SK-N-MC (cell line): ENCODE measurements at regions not wholly inside any gene's neighbourhood (a gene's known extent, or its start where the extent isn't known, plus 50 kb on each side); places are given as distances from the start of the nearest gene placed in this dataset.

Source experiments
- EZH2 ChIP-seq: fragments of 200-600 bp; sonication (generic); IDR thresholded peaks from one replicate; pipeline ENCODE4 v1.6.1; 2017; ENCODE audit warnings: antibody characterized with exemption
- POLR2AphosphoS5 ChIP-seq: IDR thresholded peaks from 2 replicates; pipeline ENCODE4 v1.6.1; 2012; ENCODE audit warnings: mild to moderate bottlenecking, low read depth, low read length, borderline replicate concordance

DNA sequence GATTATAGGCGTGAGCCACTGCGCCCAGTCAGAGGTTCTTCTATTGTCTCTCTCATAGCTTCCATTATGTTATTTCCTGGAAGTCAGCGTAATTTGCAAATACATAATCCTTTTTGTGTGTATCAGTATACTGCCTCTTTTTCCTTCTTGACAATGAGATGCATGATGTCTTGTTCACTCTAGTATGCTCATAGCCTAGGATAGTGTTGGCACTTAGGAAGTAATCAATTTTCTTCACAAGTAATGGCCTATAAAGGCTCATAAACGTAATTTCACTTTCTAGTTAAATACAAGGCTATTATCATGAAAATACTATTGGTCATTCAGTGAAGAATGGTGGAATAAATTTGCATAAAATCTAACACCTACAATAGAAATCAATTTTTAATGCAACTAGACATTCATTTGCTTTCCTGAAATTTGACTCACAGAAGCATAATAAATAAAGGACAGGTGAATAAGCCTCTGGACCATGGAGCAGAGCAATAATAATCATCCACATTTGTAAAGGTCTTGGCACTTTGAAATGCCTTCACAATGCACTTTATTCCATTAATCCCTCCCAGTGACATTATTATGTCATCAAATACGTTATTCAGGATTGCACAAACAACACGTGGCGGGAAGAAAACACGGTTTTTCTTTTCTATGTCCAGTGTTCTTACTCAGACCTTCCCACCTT lies 366.9 kb upstream of the BTBD3 start:
- no peak for TF ChIP-seq POLR2AphosphoS5
- TF ChIP-seq EZH2: no peak
